LNCaP clone FGC (cell line): ENCODE measurements at regions not wholly inside any gene's neighbourhood (a gene's known extent, or its start where the extent isn't known, plus 50 kb on each side); places are given as distances from the start of the nearest gene placed in this dataset.

Source experiments
- DNase-seq: peaks from one replicate; pipeline ENCODE4 v3.0.0-alpha.2; 2011; ENCODE audit warnings: low read depth
- H3K4me3 ChIP-seq: 2 replicates; pipeline ENCODE4 v1.5.1; 2011; ENCODE audit warnings: mild to moderate bottlenecking, low read depth, low read length, control low read depth
- TF ChIP-seq, protein P1 (sequence below): IDR thresholded peaks from 2 replicates; pipeline ENCODE4 v1.5.1; 2012; ENCODE audit warnings: mild to moderate bottlenecking; ENCODE audit not compliant: control insufficient read depth, insufficient read depth; ENCODE audit errors: extremely low read depth

- no peak overlapping the region for H3K4me3 ChIP-seq
- TF ChIP-seq, protein P1, sequence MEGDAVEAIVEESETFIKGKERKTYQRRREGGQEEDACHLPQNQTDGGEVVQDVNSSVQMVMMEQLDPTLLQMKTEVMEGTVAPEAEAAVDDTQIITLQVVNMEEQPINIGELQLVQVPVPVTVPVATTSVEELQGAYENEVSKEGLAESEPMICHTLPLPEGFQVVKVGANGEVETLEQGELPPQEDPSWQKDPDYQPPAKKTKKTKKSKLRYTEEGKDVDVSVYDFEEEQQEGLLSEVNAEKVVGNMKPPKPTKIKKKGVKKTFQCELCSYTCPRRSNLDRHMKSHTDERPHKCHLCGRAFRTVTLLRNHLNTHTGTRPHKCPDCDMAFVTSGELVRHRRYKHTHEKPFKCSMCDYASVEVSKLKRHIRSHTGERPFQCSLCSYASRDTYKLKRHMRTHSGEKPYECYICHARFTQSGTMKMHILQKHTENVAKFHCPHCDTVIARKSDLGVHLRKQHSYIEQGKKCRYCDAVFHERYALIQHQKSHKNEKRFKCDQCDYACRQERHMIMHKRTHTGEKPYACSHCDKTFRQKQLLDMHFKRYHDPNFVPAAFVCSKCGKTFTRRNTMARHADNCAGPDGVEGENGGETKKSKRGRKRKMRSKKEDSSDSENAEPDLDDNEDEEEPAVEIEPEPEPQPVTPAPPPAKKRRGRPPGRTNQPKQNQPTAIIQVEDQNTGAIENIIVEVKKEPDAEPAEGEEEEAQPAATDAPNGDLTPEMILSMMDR = no peak
Measured at GRCh38 chr1:200474633-200475032, 64.8 kb upstream of the ZNF281 start.

DNA sequence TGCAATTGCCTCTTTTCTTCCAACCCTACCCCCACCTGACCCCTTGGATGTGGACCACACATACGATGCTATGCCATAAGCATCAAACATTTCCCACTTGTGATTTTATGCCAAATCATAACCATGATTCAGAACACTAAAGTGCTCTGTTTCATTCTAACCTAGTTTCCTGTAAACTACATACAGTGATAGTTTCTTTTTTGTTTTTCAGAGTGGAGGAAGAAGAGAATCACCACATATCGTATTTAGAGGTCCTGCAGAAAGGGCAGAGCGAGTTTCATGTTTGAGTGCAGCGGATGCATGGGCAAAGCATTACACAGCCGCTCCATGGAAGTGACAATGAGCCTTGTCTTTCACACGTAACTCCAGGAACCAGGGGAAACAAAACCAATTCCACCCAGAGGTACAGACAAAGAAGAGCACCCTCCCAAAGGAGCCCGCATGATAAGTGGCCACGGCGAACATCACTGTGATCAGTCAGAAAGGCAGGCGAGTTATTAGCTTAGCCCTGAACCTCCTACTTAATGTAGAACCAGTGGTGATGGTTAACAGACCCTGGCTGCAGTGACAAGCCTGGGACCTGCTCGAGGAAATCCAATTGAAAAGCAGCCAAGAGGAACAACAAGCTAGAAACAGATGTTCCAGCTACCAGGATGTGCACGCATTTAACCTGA is 64.0 kb upstream of the ZNF281 start:
- no peak for DNase-seq
- no peak overlapping the region for H3K4me3 ChIP-seq
- TF ChIP-seq, protein P1 = no peak

More at GRCh38 chr1:200474633-200475032, 64.8 kb upstream of the ZNF281 start:
- no peak for DNase-seq

GRCh38 chr1:200471739-200472138 is 61.9 kb upstream of the ZNF281 start:
- no peak for DNase-seq
- TF ChIP-seq, protein P1 = no peak
- no peak overlapping the region for H3K4me3 ChIP-seq

- TF ChIP-seq, protein P1 = no peak
- peak; percentile 52 for DNase-seq
- no peak overlapping the region for H3K4me3 ChIP-seq
Measured at GRCh38 chr1:200468264-200469001, 58.6 kb upstream of the ZNF281 start.

GRCh38 chr1:200464784-200465400 is 55.1 kb upstream of the ZNF281 start:
- TF ChIP-seq, protein P1 = no peak
- DNase-seq = no peak
- no peak overlapping the region for H3K4me3 ChIP-seq
